ENCODE measurements at regions not wholly inside any gene's neighbourhood (a gene's known extent, or its start where the extent isn't known, plus 50 kb on each side); places are given as distances from the start of the nearest gene placed in this dataset.

- DNase-seq (ENCODE audit: low read depth, low spot score): no peak
- no peak overlapping the region for H3K4me3 ChIP-seq (ENCODE audit: low read depth, low read length)
- in situ Hi-C loops (cut with HindIII; ENCODE audit: low sequenced_read_pairs): no loop called here
- no peak for TF ChIP-seq CTCF (IDR thresholded peaks at IDR 0.05; ENCODE audit: low read depth, low read length)
Observed at GRCh38 chr6:4509506-4509905, 266.7 kb upstream of the CDYL start.

- no peak for DNase-seq (ENCODE audit: low read depth, low spot score)
- TF ChIP-seq CTCF (IDR thresholded peaks at IDR 0.05; ENCODE audit: low read depth, low read length): no peak
- no peak overlapping the region for H3K4me3 ChIP-seq (ENCODE audit: low read depth, low read length)
- in situ Hi-C loops (cut with HindIII; ENCODE audit: low sequenced_read_pairs): no loop called here
Observed at GRCh38 chr6:4506792-4507191, 269.4 kb upstream of the CDYL start.

- in situ Hi-C loops (cut with HindIII; ENCODE audit: low sequenced_read_pairs): no loop called here
- no peak overlapping the region for H3K4me3 ChIP-seq (ENCODE audit: low read depth, low read length)
- no peak for DNase-seq (ENCODE audit: low read depth, low spot score)
- TF ChIP-seq CTCF (IDR thresholded peaks at IDR 0.05; ENCODE audit: low read depth, low read length): no peak
Observed at GRCh38 chr6:4506223-4506622, 270.0 kb upstream of the CDYL start.

GRCh38 chr6:4504700-4505099, 271.5 kb upstream of the CDYL start:
- in situ Hi-C loops (cut with HindIII; ENCODE audit: low sequenced_read_pairs): no loop called here
- no peak overlapping the region for H3K4me3 ChIP-seq (ENCODE audit: low read depth, low read length)
- no peak for TF ChIP-seq CTCF (IDR thresholded peaks at IDR 0.05; ENCODE audit: low read depth, low read length)
- DNase-seq (ENCODE audit: low read depth, low spot score): no peak

- no peak for DNase-seq (ENCODE audit: low read depth, low spot score)
- in situ Hi-C loops (cut with HindIII; ENCODE audit: low sequenced_read_pairs): no loop called here
- TF ChIP-seq CTCF (IDR thresholded peaks at IDR 0.05; ENCODE audit: low read depth, low read length): no peak
- no peak overlapping the region for H3K4me3 ChIP-seq (ENCODE audit: low read depth, low read length)
Observed at GRCh38 chr6:4503700-4504099, 272.5 kb upstream of the CDYL start.

GRCh38 chr6:4496284-4496683, 279.9 kb upstream of the CDYL start:
- DNase-seq (ENCODE audit: low read depth, low spot score): no peak
- in situ Hi-C loops (cut with HindIII; ENCODE audit: low sequenced_read_pairs): no loop called here
- no peak overlapping the region for H3K4me3 ChIP-seq (ENCODE audit: low read depth, low read length)
- no peak for TF ChIP-seq CTCF (IDR thresholded peaks at IDR 0.05; ENCODE audit: low read depth, low read length)
